ENCODE measurements at regions not wholly inside any gene's neighbourhood (a gene's known extent, or its start where the extent isn't known, plus 50 kb on each side); places are given as distances from the start of the nearest gene placed in this dataset.
A peak's percentile ranks its signal among the peaks of the same experiment; 100 is the strongest.

DNA sequence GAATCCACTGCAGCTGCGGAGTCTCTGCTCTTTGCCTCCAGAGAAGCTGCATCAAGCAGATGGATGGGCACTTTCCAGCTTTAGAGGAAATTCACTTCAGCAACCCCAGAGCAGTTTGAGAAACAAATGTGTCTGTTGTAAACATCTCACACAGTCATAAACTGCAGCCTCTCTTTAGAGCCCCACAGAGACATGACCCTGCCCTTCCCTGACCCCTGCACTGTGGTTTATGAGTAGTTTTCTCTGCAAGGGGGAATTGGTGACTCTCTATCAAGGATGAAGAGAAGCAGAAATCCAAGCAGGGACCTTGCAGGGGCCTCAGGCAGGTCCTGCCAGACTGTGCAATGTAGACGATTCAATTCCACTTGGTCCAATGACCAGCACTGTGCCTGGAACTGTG lies 160.2 kb downstream of the SH2D4B start:
- H3K4me3 ChIP-seq (ENCODE audit: low read depth, low read length), result no peak overlapping the region
- TF ChIP-seq, protein P1, sequence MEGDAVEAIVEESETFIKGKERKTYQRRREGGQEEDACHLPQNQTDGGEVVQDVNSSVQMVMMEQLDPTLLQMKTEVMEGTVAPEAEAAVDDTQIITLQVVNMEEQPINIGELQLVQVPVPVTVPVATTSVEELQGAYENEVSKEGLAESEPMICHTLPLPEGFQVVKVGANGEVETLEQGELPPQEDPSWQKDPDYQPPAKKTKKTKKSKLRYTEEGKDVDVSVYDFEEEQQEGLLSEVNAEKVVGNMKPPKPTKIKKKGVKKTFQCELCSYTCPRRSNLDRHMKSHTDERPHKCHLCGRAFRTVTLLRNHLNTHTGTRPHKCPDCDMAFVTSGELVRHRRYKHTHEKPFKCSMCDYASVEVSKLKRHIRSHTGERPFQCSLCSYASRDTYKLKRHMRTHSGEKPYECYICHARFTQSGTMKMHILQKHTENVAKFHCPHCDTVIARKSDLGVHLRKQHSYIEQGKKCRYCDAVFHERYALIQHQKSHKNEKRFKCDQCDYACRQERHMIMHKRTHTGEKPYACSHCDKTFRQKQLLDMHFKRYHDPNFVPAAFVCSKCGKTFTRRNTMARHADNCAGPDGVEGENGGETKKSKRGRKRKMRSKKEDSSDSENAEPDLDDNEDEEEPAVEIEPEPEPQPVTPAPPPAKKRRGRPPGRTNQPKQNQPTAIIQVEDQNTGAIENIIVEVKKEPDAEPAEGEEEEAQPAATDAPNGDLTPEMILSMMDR (IDR thresholded peaks at IDR 0.05; ENCODE audit: control insufficient read depth, extremely low read depth, insufficient read depth), result no peak
- DNase-seq (ENCODE audit: low read depth), result no peak

DNA sequence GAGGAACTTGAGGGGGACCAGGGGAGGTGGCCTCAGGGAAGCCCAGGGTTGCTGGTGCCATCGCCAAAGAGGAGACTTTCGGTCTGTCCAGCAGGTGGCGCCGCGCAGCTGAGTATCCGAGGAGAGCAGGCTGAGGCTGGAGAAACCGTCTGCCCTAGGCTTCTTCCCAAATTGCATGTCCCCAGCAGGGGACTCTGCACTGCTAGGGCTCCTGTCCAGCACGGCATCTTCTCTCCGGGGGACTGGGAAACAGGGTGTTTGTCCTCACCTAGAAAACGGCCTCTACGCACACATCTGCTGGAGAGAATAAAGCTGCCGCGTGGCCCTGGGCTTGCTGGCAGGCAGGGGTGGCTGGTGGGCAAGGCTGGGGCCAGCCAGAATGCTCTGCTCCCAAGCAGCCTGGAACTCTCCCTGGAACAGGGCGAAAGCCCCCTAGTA lies 161.9 kb downstream of the SH2D4B start:
- H3K4me3 ChIP-seq (ENCODE audit: low read depth, low read length), result no peak overlapping the region
- TF ChIP-seq, protein P1 (IDR thresholded peaks at IDR 0.05; ENCODE audit: control insufficient read depth, extremely low read depth, insufficient read depth), result peak; percentile 92
- DNase-seq (ENCODE audit: low read depth), result peak; percentile 52

DNA sequence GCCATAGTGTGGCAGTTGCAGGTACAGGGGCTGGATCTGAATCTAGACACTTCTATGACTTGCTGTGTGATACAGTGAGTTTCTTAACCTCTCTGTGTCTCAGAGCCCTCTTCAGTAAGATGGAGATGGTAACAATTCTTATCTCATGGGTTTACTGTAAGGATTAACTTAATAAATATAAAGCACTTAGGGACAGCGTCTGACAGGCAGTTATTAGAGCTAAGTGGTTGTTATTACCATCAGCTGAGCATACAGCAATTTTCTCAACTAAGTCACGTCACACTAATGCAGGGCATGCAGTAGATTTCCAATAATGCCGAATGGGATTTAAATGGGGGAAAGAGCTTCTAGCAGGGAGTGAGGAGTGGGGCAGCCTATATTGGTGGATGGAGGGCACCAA lies 162.6 kb downstream of the SH2D4B start:
- H3K4me3 ChIP-seq (ENCODE audit: low read depth, low read length), result no peak overlapping the region
- TF ChIP-seq, protein P1 (IDR thresholded peaks at IDR 0.05; ENCODE audit: control insufficient read depth, extremely low read depth, insufficient read depth), result no peak
- no peak for DNase-seq (ENCODE audit: low read depth)

DNA sequence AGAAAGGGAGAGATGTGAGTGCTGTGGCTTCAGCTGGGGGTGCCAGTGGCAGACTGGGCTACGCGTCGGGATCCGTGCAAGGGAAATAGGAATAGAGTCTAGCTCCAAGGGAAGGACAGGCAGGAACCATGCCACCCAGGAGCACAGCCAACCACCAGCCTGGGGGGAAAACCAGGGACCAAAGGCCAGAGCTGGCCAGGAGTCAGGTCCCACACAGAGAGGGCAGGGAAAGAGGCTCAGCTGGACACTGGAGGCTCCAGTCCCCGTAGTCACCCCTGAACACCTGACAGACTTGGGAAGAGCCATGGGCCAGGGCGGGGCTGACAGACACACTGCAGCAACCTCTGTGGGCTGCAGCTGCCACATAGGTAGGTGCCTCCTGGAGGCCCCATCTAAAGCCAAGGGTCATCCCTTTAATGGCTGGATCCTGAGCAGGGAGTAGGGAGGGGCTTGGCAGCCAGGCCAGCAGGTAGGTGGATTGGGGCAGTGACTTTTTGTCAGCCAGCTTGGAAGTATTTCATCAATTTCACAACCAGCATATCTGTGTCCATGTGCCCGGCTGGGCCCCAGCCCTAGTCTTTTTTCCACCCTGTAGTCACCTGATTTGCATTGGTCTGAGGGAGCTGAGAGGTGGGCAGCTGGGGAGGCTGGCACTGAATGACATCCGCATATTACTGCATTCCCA lies 163.2 kb downstream of the SH2D4B start:
- TF ChIP-seq, protein P1 (IDR thresholded peaks at IDR 0.05; ENCODE audit: control insufficient read depth, extremely low read depth, insufficient read depth), result no peak
- no peak for DNase-seq (ENCODE audit: low read depth)

DNA sequence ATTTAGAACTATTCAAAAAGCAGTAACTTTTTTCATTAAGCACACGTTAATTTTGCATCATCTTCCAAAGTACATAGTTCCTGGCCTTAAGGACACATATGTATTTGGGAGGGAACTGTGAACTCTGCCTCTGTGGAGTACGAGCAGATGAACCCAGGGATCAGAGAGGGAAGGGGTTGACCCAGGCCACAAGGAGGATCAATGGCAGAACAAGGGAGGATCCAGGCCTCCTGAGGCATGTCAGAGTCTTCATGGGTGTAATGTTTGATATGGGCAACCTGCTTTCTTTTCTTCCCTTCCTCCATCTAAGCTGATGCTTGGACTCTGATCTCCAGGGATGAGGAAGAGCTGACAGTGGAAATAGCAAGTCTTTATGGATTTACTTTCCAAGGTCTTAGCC lies 164.0 kb downstream of the SH2D4B start:
- TF ChIP-seq, protein P1 (IDR thresholded peaks at IDR 0.05; ENCODE audit: control insufficient read depth, extremely low read depth, insufficient read depth), result no peak
- H3K4me3 ChIP-seq (ENCODE audit: low read depth, low read length), result no peak overlapping the region
- DNase-seq (ENCODE audit: low read depth), result no peak

More for the DNA sequence above, 163.2 kb downstream of the SH2D4B start:
- H3K4me3 ChIP-seq (ENCODE audit: low read depth, low read length), result no peak overlapping the region

DNA sequence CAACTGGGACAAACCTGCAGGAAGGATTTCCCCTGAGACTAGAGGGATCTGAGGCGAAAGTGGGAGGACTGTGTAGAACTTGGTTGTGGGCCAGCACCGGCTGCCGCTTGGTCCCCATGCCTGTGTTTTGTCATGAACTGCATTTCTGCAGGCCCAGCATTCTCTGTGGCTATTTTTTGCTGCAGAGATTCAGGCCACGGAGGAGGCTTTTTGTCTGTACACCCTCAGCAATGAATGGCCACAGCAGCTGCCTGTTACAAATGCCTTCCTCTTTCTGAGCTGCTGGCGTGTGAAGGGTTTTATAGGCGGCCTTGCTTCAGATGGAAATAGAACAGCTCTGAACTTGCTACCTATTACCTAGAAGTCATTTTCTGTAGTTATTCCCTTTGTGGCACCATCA lies 164.4 kb downstream of the SH2D4B start:
- TF ChIP-seq, protein P1 (IDR thresholded peaks at IDR 0.05; ENCODE audit: control insufficient read depth, extremely low read depth, insufficient read depth), result no peak
- no peak overlapping the region for H3K4me3 ChIP-seq (ENCODE audit: low read depth, low read length)
- no peak for DNase-seq (ENCODE audit: low read depth)

DNA sequence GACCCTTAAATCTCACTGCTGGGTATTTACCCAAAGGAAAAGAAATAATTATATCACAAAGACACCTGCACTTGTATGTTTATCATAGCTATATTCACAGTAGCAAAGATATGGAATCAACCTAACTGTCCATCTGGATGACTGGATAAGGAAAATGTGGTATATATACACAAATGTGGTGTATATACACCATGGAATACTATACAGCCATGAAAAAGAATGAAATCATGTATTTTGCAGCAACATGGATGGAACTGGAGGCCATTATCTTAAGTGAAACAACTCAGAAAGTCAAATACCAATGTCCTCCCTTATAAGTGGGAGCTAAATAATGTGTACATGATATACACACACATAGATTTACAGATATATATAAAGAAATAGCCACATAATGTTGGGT lies 168.2 kb downstream of the SH2D4B start:
- DNase-seq (ENCODE audit: low read depth), result no peak
- TF ChIP-seq, protein P1 (IDR thresholded peaks at IDR 0.05; ENCODE audit: control insufficient read depth, extremely low read depth, insufficient read depth), result no peak
- H3K4me3 ChIP-seq (ENCODE audit: low read depth, low read length), result no peak overlapping the region

Measured in LNCaP clone FGC (cell line).